Heart left ventricle (tissue), 16 donors: ENCODE measurements at regions not wholly inside any gene's neighbourhood (a gene's known extent, or its start where the extent isn't known, plus 50 kb on each side); places are given as distances from the start of the nearest gene placed in this dataset.

Experiments
- ATAC-seq, 4 donors: fragments of 200-7000 bp; cut with Tn5 transposase; one replicate each; pipeline ENCODE4 v1.9.1; 2020 to 2022; ENCODE audit warnings: moderate library complexity in 4 of 4, mild to moderate bottlenecking in 3 of 4, moderate number of reproducible peaks in 1 of 4
- DNase-seq, 5 donors: peaks; one replicate each; pipeline ENCODE4 v3.0.0-alpha.2; 2020
- H3K27ac ChIP-seq, 12 donors: fragments of 200-600 bp; sonication (generic) in 4 of 12; one replicate each; pipeline versions ENCODE4 v1.5.0 to v1.8.0; 2016 to 2022; ENCODE audit warnings: mild to moderate bottlenecking in 2 of 12
- H3K27me3 ChIP-seq, 9 donors: fragments of 200-600 bp; sonication (generic) in 2 of 9; one replicate each; pipeline versions ENCODE4 v1.5.1 to v1.8.0; 2016 to 2022; ENCODE audit warnings: mild to moderate bottlenecking in 3 of 9
- H3K36me3 ChIP-seq, 9 donors: fragments of 200-600 bp; sonication (generic) in 2 of 9; one replicate each; pipeline versions ENCODE4 v1.5.0 to v1.8.0; 2018 to 2022; ENCODE audit warnings: mild to moderate bottlenecking in 2 of 9
- H3K4me1 ChIP-seq, 12 donors: fragments of 200-600 bp; sonication (generic) in 4 of 12; one replicate each; pipeline versions ENCODE4 v1.5.0 to v1.8.0; 2016 to 2022; ENCODE audit warnings: mild to moderate bottlenecking in 3 of 12
- H3K4me3 ChIP-seq, 12 donors: fragments of 200-600 bp; sonication (generic) in 4 of 12; one replicate each; pipeline versions ENCODE4 v1.5.0 to v1.8.0; 2017 to 2022; ENCODE audit warnings: mild to moderate bottlenecking in 9 of 12, moderate library complexity in 4 of 12
- H3K9me3 ChIP-seq, 12 donors: fragments of 200-600 bp; sonication (generic) in 4 of 12; one replicate each; pipeline versions ENCODE4 v1.5.0 to v1.8.0; 2016 to 2022; ENCODE audit warnings: mild to moderate bottlenecking in 1 of 12
- CTCF ChIP-seq, 12 donors: fragments of 200-600 bp; sonication (generic) in 4 of 12; IDR thresholded peaks; one replicate each; pipeline versions ENCODE4 v1.5.0 to v1.8.0; 2018 to 2022; ENCODE audit warnings: antibody characterized with exemption in 12 of 12, mild to moderate bottlenecking in 5 of 12
- POLR2A ChIP-seq, 2 donors: fragments of 450-650 bp; IDR thresholded peaks; one replicate each; pipeline ENCODE4 v1.6.1; 2017; ENCODE audit warnings: antibody characterized with exemption in 2 of 2, mild to moderate bottlenecking in 2 of 2, moderate library complexity in 2 of 2
- WGBS, 4 donors: extraction: QIAGEN DNeasy Blood & Tissue Kit in 2 of 4; methylation state at CpG; one replicate each; pipeline versions ENCODE4 v1.1.5 to v1.1.7; 2013 to 2018; 5-methylcytosine and 5-hydroxymethylcytosine counted together
- intact Hi-C, 10 donors: fragments of 100-400 bp; cut with DNase I; formaldehyde crosslinking; loops; one replicate each; pipeline versions ENCODE4 v1.11.1 to v1.14.2; 2022
- donor health status: ischemic (EF 13 %, LVEDD 7.1; RV severe dilation, severe dysfunction).
- donor health status: healthy with polysubstance abuse.
- donor health status: DM: no; HTN: yes; CAD: no.
- donor health status: DM: no; HTN: no; CAD: no.
- donor health status: ischemic (EF 25% LVEDD 6.9; RV normal size, moderate dysfunction).
- donor health status: ischemic (EF 25% LVEDD 5.7; RV mildly dilated, moderate dysfunction).
- donor health status: healthy.
- donor health status: DM: yes; HTN: yes; CAD: no.
- donor health status: ischemic (EF 35%, LVEDD 5.7; RV mildly dilated, moderate dysfunction).
- donor health status: nonischemic (EF 11% LVEDD 7.7; RV severe dilation, severe dysfunction).
- donor health status: DM: yes; HTN: yes; CAD: no.
- donor health status: PGD.
- donor health status: ischemic (EF 29% LVEDD 5.4; RV normal size, mild dysfunction).
- donor health status: nonischemic (EF 23%, LVEDD 6.1; RV moderate dilation, normal function).

- H3K9me3 ChIP-seq: peaks cover 0 to 19% (median 8%) of the 10 kb centered on the region in 12 donors
- WGBS, 4 donors: 27 to 38% (median 30%) methylated on average over 2 of the region's 2 CpGs
- TF ChIP-seq POLR2A (IDR thresholded peaks at IDR 0.05) (no peak), CTCF (IDR thresholded peaks at IDR 0.05) (no peak)
- intact Hi-C loops: no loop called here
- H3K27me3 ChIP-seq: no peaks in the 10 kb centered on the region
- ATAC-seq: no peak
- no peaks in the 10 kb centered on the region for H3K4me1 ChIP-seq
- no peak for DNase-seq
- H3K4me3 ChIP-seq: no peak overlapping the region
- H3K36me3 ChIP-seq: no peaks in the 10 kb centered on the region
- H3K27ac ChIP-seq: no peak overlapping the region
Observed at GRCh38 chr13:39803156-39803555, 147.7 kb downstream of the COG6 start.

- intact Hi-C loops: no loop called here
- Histone ChIP-seq H3K4me3 (no peak overlapping the region), H3K9me3 (peaks cover 0 to 19% (median 8%) of the 10 kb centered on the region in 12 donors), H3K27me3 (no peaks in the 10 kb centered on the region), H3K27ac (no peak overlapping the region), H3K4me1 (no peaks in the 10 kb centered on the region), H3K36me3 (no peaks in the 10 kb centered on the region)
- ATAC-seq: no peak
- TF ChIP-seq CTCF (IDR thresholded peaks at IDR 0.05) (no peak), POLR2A (IDR thresholded peaks at IDR 0.05) (no peak)
- DNase-seq: no peak
- WGBS, 4 donors: 74 to 92% (median 81%) methylated on average over 1 of the region's 1 CpG
Observed at GRCh38 chr13:39803851-39804250, 148.4 kb downstream of the COG6 start.

GRCh38 chr13:39804332-39805210 lies 149.1 kb downstream of the COG6 start:
- DNase-seq (no peak), ATAC-seq (no peak)
- Histone ChIP-seq H3K9me3 (peaks cover 0 to 19% (median 8%) of the 10 kb centered on the region in 12 donors), H3K27ac (no peak overlapping the region), H3K4me3 (no peak overlapping the region), H3K4me1 (no peaks in the 10 kb centered on the region), H3K36me3 (no peaks in the 10 kb centered on the region), H3K27me3 (no peaks in the 10 kb centered on the region)
- intact Hi-C loops: no loop called here
- no peak for TF ChIP-seq CTCF (IDR thresholded peaks at IDR 0.05)
- WGBS, 4 donors: 86 to 87% (median 87%) methylated on average over 5 of the region's 5 CpGs

GRCh38 chr13:39809466-39809865 lies 154.0 kb downstream of the COG6 start:
- TF ChIP-seq POLR2A (IDR thresholded peaks at IDR 0.05) (no peak), CTCF (IDR thresholded peaks at IDR 0.05) (no peak)
- no peaks in the 10 kb centered on the region for H3K27me3 ChIP-seq
- no peaks in the 10 kb centered on the region for H3K9me3 ChIP-seq
- ATAC-seq (no peak), DNase-seq (no peak)
- WGBS, 4 donors: 81 to 91% (median 88%) methylated on average over 1 of the region's 1 CpG
- H3K27ac ChIP-seq: no peak overlapping the region
- intact Hi-C loops: no loop called here
- H3K4me3 ChIP-seq: no peak overlapping the region
- no peaks in the 10 kb centered on the region for H3K4me1 ChIP-seq
- no peaks in the 10 kb centered on the region for H3K36me3 ChIP-seq
